GM12878 (cell line): ENCODE measurements at regions not wholly inside any gene's neighbourhood (a gene's known extent, or its start where the extent isn't known, plus 50 kb on each side); places are given as distances from the start of the nearest gene placed in this dataset.

Experiments
- ATAC-seq: fragments of 200-7000 bp; cut with Tn5 transposase; 3 replicates; pipeline ENCODE4 v1.9.1; 2020; ENCODE audit warnings: mild to moderate bottlenecking, moderate library complexity
- BruUV-seq: library from RNA; stranded (reverse); fragments of 400-500 nt; replicated peaks from 2 replicates; lab custom pipeline; 2021; lab: Mats Ljungman, UMichigan
- CTCF ChIA-PET: fragments of 300-600 bp; sonication (Branson Sonifier 250); formaldehyde crosslinking; extraction: SDS; loops from one replicate; lab custom pipeline; 2021; ENCODE audit warnings: inconsistent platforms; lab: Yijun Ruan, JAX
- POLR2A ChIA-PET: fragments of 350-600 bp; formaldehyde crosslinking; extraction: SDS; loops from one replicate; lab custom pipeline; 2021; ENCODE audit warnings: inconsistent platforms; lab: Charles Lee
- RAD21 ChIA-PET: fragments of 300-600 bp; sonication (Branson Sonifier 250); formaldehyde crosslinking; loops from one replicate; lab custom pipeline; 2023; ENCODE audit warnings: antibody characterized with exemption; ENCODE audit not compliant: unreplicated experiment; lab: Charles Lee
- SMC1A ChIA-PET: fragments of 300-600 bp; sonication (Branson Sonifier 250); formaldehyde crosslinking; loops from one replicate; lab custom pipeline; 2023; ENCODE audit not compliant: unreplicated experiment, uncharacterized antibody; lab: Charles Lee
- DNase-seq: peaks from one replicate; pipeline ENCODE4 v3.0.0-alpha.2; 2011; ENCODE audit warnings: low read depth, low spot score
- FAIRE-seq: peaks from 3 replicates; lab custom pipeline; 2011; peaks lifted over from hg19 to GRCh38; lab: Jason Lieb, UNC
- H2AFZ ChIP-seq: 2 replicates; pipeline ENCODE4 v1.6.0; 2011; ENCODE audit warnings: low read depth, low read length, control low read depth; ENCODE audit not compliant: control insufficient read depth
- H3K27ac ChIP-seq: 2 replicates; pipeline ENCODE4 v1.5.1; 2011; ENCODE audit warnings: control low read depth; ENCODE audit not compliant: control insufficient read depth, insufficient read depth
- H3K27me3 ChIP-seq, 2 experiments: replicated peaks in 1 of 2; 2 replicates each; pipeline versions ENCODE4 v1.6.0 to v1.6.1; 2011; ENCODE audit warnings: low read length in 1 of 2; ENCODE audit not compliant: control insufficient read depth in 2 of 2, insufficient read depth in 2 of 2
- H3K36me3 ChIP-seq, 2 experiments: 2 replicates each; pipeline ENCODE4 v1.5.1; 2011; ENCODE audit warnings: low read length in 1 of 2; ENCODE audit not compliant: control insufficient read depth in 2 of 2, insufficient read depth in 2 of 2
- H3K4me1 ChIP-seq: 2 replicates; pipeline ENCODE4 v1.6.1; 2011; ENCODE audit warnings: mild to moderate bottlenecking, low read length, moderate library complexity, mixed read lengths; ENCODE audit not compliant: control insufficient read depth, insufficient read depth
- H3K4me2 ChIP-seq: 2 replicates; pipeline ENCODE4 v1.6.0; 2011; ENCODE audit warnings: control low read depth; ENCODE audit not compliant: control insufficient read depth, insufficient read depth
- H3K4me3 ChIP-seq: fragments of 200-600 bp; sonication (generic); 2 replicates; pipeline ENCODE4 v1.5.1; 2016
- H3K79me2 ChIP-seq: 2 replicates; pipeline ENCODE4 v1.6.0; 2011; ENCODE audit warnings: low read length; ENCODE audit not compliant: control insufficient read depth, insufficient read depth
- H3K9ac ChIP-seq: 2 replicates; pipeline ENCODE4 v1.8.0; 2011; ENCODE audit warnings: low read length, control low read depth, mixed read lengths; ENCODE audit not compliant: control insufficient read depth, insufficient read depth
- H3K9me3 ChIP-seq: replicated peaks from 3 replicates; pipeline ENCODE4 v1.5.1; 2011; ENCODE audit warnings: mild to moderate bottlenecking, low read length; ENCODE audit not compliant: control insufficient read depth, insufficient read depth
- H4K20me1 ChIP-seq: 2 replicates; pipeline ENCODE4 v1.6.0; 2011; ENCODE audit not compliant: control insufficient read depth, insufficient read depth
- BHLHE40 ChIP-seq, 2 experiments: fragments of 450-650 bp in 1 of 2; IDR thresholded peaks; 2 replicates each; pipeline ENCODE4 v1.6.1; 2011 to 2017; ENCODE audit warnings: low read depth in 2 of 2, borderline replicate concordance in 1 of 2, improper control_type of control experiment in 1 of 2, low read length in 1 of 2, mild to moderate bottlenecking in 1 of 2
- CREM ChIP-seq: IDR thresholded peaks from 2 replicates; pipeline ENCODE4 v1.6.1; 2014; ENCODE audit warnings: antibody characterized with exemption, low read depth
- DPF2 ChIP-seq: fragments of 450-650 bp; IDR thresholded peaks from 2 replicates; pipeline ENCODE4 v1.6.1; 2017; ENCODE audit warnings: mild to moderate bottlenecking
- HCFC1 ChIP-seq: fragments of 150-350 bp; IDR thresholded peaks from 2 replicates; pipeline ENCODE4 v1.6.1; 2014; ENCODE audit warnings: low read length
- LARP7 ChIP-seq: fragments of 450-650 bp; IDR thresholded peaks from 2 replicates; pipeline ENCODE4 v1.6.1; 2017; ENCODE audit warnings: mild to moderate bottlenecking
- MEF2A ChIP-seq: IDR thresholded peaks from 2 replicates; pipeline ENCODE4 v1.6.1; 2011; ENCODE audit warnings: low read depth, mild to moderate bottlenecking, low read length, moderate library complexity; ENCODE audit not compliant: insufficient read depth
- MXI1 ChIP-seq: fragments of 150-350 bp; IDR thresholded peaks from 2 replicates; pipeline ENCODE4 v1.6.1; 2011; ENCODE audit warnings: low read depth, mild to moderate bottlenecking, inconsistent platforms, low read length, improper control_type of control experiment
- NR2C1 ChIP-seq: fragments of 450-650 bp; IDR thresholded peaks from 2 replicates; pipeline ENCODE4 v1.6.1; 2017; ENCODE audit warnings: antibody characterized with exemption, mild to moderate bottlenecking, moderate library complexity
- TBL1XR1 ChIP-seq: IDR thresholded peaks from 2 replicates; pipeline ENCODE4 v1.6.1; 2012; ENCODE audit warnings: low read depth, low read length, improper control_type of control experiment
- WGBS: methylation state at CpG from one replicate; pipeline ENCODE4 v1.1.6; 2016; ENCODE audit warnings: low lambda C conversion rate; ENCODE audit not compliant: insufficient replicate concordance, insufficient coverage; ENCODE audit errors: missing lambda C conversion rate; 5-methylcytosine and 5-hydroxymethylcytosine counted together
- in situ Hi-C: fragments of 300-500 bp; cut with MboI; formaldehyde crosslinking; loops from 9 replicates; pipeline ENCODE4 v1.14.3; 2018; ENCODE audit warnings: mixed read lengths
- intact Hi-C: fragments of 100-400 bp; cut with micrococcal nuclease; formaldehyde crosslinking; loops from one replicate; pipeline ENCODE4 v1.14.2; 2022; ENCODE audit not compliant: unreplicated experiment
- TF ChIP-seq, protein P1 (sequence below): fragments of 450-650 bp; formaldehyde crosslinking; IDR thresholded peaks from 2 replicates; pipeline ENCODE4 v1.4.0; 2022; ENCODE audit warnings: mild to moderate bottlenecking, moderate library complexity
- TF ChIP-seq, protein P2 (sequence below): IDR thresholded peaks from 2 replicates; pipeline ENCODE4 v1.6.1; 2011; ENCODE audit warnings: low read depth, mild to moderate bottlenecking, low read length, moderate library complexity, borderline replicate concordance; ENCODE audit errors: extremely low read depth
- TF ChIP-seq, protein P3 (sequence below): fragments of 450-650 bp; formaldehyde crosslinking; IDR thresholded peaks from 2 replicates; pipeline ENCODE4 v1.5.0; 2022; ENCODE audit warnings: mild to moderate bottlenecking, missing genetic modification characterization

DNA sequence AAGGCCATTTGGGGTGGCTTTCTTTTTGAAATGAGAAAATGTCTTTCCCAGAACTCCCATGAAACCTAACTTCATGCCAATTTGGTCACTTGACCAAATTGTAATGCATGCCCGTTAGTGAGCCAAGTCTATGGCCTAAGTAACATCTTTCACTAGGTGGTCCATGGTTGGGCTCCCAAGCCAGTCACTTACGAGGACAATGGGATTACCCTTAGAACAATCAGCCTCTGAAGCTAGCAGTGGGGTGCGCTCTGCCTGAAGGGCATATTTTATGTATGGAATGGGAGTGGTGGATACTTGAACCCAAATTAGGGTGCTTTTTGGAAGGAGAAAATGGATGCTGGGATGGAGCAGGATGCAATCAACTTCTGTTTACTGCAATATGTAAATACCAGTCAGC lies 127.4 kb upstream of the GOLIM4 start (continued):
- TF ChIP-seq, protein P1, sequence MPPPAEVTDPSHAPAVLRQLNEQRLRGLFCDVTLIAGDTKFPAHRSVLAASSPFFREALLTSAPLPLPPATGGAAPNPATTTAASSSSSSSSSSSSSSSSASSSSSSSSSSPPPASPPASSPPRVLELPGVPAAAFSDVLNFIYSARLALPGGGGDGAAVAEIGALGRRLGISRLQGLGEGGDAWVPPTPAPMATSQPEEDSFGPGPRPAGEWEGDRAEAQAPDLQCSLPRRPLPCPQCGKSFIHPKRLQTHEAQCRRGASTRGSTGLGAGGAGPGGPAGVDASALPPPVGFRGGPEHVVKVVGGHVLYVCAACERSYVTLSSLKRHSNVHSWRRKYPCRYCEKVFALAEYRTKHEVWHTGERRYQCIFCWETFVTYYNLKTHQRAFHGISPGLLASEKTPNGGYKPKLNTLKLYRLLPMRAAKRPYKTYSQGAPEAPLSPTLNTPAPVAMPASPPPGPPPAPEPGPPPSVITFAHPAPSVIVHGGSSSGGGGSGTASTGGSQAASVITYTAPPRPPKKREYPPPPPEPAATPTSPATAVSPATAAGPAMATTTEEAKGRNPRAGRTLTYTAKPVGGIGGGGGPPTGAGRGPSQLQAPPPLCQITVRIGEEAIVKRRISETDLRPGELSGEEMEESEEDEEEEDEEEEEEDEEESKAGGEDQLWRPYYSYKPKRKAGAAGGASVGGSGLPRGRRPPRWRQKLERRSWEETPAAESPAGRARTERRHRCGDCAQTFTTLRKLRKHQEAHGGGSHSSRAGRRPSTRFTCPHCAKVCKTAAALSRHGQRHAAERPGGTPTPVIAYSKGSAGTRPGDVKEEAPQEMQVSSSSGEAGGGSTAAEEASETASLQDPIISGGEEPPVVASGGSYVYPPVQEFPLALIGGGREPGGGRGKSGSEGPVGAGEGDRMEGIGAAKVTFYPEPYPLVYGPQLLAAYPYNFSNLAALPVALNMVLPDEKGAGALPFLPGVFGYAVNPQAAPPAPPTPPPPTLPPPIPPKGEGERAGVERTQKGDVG (CRISPR knock-in tag): no peak
- TF ChIP-seq, protein P2, sequence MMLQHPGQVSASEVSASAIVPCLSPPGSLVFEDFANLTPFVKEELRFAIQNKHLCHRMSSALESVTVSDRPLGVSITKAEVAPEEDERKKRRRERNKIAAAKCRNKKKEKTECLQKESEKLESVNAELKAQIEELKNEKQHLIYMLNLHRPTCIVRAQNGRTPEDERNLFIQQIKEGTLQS: no peak
- no peak for TF ChIP-seq HCFC1
- no peak for TF ChIP-seq NR2C1
- TF ChIP-seq CREM: no peak
- TF ChIP-seq TBL1XR1: no peak
- TF ChIP-seq DPF2: no peak
- TF ChIP-seq BHLHE40 (IDR thresholded peaks at IDR 0.05; ENCODE audit: borderline replicate concordance in 1 of 2, low read depth in 2 of 2, low read length in 1 of 2): no peak
- TF ChIP-seq, all 136 proteins: peak for 0

DNA sequence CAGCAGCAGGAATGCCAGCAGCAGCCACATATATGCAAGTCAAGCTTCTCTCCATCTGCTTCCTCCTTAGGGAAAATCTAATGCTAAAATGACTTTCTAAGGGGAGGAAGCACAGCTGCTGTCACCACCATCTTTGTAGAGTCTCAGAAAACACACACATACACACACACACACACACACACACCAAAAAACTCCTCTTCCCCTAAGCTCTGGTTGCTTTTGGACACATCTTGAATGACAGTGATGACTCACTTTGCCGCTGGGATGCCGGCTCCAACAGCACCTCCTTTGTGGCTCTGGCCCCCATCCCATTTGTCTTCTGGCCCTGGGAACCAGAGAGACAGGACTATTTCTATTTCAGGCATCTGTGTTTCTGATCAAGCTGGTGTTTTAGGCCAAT lies 124.8 kb upstream of the GOLIM4 start:
- H3K4me3 ChIP-seq: no peak overlapping the region
- FAIRE-seq (no peak), DNase-seq (no peak), ATAC-seq (no peak)
- ChIA-PET SMC1A (interaction anchor here (1.2 kb wide), 1 partner anchor 10 kb away, joined by 3 read pairs; no protein-coding TSS in a partner anchor), POLR2A (no interaction called here), RAD21 (interaction anchor here (1.3 kb wide), 1 partner anchor 10 kb away, joined by 3 read pairs; no protein-coding TSS in a partner anchor), CTCF (interaction anchor here (1.1 to 1.2 kb wide), 2 partner anchors 10 kb away, joined by 3 read pairs; no protein-coding TSS in a partner anchor)
- no TSS peak for BruUV-seq
- H3K4me2 ChIP-seq: no peak overlapping the region
- no peaks in the 10 kb centered on the region for H4K20me1 ChIP-seq
- H2AFZ ChIP-seq: no peak overlapping the region
- no peaks in the 10 kb centered on the region for H3K9me3 ChIP-seq
- 0 out of 4 replicates have a peak, but pooled peaks cover 0 to 2% of the 10 kb centered on the region in 2 experiments for H3K27me3 ChIP-seq
- 95% methylated on average over 2 of the region's 2 CpGs for WGBS
- intact Hi-C loops: no loop called here
- no peaks in the 10 kb centered on the region for H3K36me3 ChIP-seq
- H3K9ac ChIP-seq: no peak overlapping the region
- no peaks in the 10 kb centered on the region for H3K79me2 ChIP-seq
- no peaks in the 10 kb centered on the region for H3K4me1 ChIP-seq
- in situ Hi-C loops: no loop called here
- H3K27ac ChIP-seq: no peak overlapping the region
- TF ChIP-seq HCFC1 (no peak), MXI1 (no peak), MEF2A (no peak), LARP7 (no peak), BHLHE40 (IDR thresholded peaks at IDR 0.05; ENCODE audit: borderline replicate concordance in 1 of 2, low read depth in 2 of 2, low read length in 1 of 2) (no peak)
- TF ChIP-seq, protein P3, sequence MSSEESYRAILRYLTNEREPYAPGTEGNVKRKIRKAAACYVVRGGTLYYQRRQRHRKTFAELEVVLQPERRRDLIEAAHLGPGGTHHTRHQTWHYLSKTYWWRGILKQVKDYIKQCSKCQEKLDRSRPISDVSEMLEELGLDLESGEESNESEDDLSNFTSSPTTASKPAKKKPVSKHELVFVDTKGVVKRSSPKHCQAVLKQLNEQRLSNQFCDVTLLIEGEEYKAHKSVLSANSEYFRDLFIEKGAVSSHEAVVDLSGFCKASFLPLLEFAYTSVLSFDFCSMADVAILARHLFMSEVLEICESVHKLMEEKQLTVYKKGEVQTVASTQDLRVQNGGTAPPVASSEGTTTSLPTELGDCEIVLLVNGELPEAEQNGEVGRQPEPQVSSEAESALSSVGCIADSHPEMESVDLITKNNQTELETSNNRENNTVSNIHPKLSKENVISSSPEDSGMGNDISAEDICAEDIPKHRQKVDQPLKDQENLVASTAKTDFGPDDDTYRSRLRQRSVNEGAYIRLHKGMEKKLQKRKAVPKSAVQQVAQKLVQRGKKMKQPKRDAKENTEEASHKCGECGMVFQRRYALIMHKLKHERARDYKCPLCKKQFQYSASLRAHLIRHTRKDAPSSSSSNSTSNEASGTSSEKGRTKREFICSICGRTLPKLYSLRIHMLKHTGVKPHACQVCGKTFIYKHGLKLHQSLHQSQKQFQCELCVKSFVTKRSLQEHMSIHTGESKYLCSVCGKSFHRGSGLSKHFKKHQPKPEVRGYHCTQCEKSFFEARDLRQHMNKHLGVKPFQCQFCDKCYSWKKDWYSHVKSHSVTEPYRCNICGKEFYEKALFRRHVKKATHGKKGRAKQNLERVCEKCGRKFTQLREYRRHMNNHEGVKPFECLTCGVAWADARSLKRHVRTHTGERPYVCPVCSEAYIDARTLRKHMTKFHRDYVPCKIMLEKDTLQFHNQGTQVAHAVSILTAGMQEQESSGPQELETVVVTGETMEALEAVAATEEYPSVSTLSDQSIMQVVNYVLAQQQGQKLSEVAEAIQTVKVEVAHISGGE (CRISPR knock-in tag): no peak
